Fibroblast of skin of abdomen (primary cell): ENCODE measurements at regions not wholly inside any gene's neighbourhood (a gene's known extent, or its start where the extent isn't known, plus 50 kb on each side); places are given as distances from the start of the nearest gene placed in this dataset.
"Not testable (repeated sequence)": the region's sequence is repeated elsewhere in the genome, so short reads cannot be mapped to it uniquely, and the experiment has no call there.

Experiments used
- DNase-seq: peaks from one replicate; pipeline ENCODE4 v3.0.0-alpha.2; 2013

GRCh38 chr1:91148641-91149069 is 126.8 kb upstream of the ZNF644 start:
- no peak for DNase-seq

DNA sequence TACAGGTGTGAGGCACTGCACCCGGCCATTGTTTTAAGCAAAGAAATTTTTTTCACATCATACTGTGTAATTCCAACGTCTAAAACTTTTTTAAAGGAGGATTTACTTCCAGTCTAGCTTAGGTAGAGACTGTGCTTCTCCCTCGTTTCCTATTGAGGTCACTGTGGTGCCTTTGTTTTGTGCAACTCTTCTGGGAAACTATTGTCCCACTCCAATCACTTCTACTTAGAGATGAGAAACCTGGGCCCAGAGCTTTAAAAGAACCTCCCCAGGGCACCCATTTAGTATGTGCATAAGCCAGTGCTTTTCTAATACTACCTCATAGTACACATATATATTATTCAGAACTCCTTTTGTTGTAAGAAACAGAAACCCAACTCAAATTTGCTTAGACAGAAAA is 120.0 kb upstream of the ZNF644 start:
- no peak for DNase-seq

DNA sequence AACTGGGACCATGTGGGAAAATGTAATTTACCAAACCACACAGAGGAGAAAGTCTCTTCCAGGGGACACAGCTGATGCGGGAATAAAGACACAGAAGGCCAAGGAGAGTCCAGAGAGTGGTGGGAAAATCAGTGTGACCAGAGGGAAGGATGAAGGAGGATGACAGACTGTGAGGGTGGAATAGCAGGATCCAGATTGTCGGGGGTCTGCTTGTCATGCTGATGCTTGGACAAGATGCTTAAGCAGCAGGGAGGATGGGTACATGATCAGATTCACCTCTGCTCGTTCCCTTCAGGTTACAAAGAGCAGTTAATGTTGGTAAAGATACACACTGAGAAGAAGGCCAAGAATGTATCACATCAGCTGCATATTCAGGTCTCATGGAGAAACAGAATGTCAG is 117.1 kb upstream of the ZNF644 start:
- DNase-seq, result no peak

- DNase-seq, result no peak
Measured at GRCh38 chr1:91137173-91137852, 115.5 kb upstream of the ZNF644 start.

DNA sequence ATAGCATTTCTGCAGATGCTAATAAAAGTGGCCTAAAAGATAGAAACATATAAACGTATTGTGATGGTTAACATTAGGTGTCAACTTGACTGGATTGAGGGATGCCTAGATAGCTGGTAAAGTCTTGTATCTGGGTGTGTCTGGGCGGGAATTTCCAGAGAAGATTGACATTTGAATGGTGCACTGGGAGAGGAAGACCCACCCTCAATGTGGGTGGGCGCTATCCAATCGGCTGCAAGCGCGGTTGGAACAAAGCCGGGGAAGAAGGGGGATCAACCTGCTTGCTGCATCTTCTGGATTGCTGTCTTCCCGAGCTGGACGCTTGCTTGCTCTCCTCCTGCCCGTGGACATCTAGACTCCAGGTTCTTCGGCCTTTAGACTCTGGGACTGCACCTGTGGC is 114.0 kb upstream of the ZNF644 start:
- no peak for DNase-seq

DNA sequence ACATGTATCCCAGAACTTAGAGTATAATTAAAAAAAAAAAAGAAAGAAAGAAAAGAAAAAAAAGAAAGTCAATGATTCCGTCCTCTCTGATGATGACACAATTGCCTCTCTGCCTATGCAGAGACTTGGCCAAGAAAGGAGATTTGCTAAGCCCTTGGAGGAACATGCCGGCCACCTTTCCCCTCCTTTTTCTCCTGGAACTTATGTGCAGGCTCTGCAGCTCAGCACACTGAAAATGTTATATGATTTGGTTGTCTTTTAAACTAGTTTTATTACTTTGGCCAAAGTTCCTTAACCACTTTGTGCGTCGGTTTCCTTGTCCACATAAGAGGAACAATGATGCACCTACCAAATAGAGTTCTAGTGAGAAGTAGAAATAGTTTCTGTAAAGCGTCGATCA is 111.4 kb upstream of the ZNF644 start:
- no peak for DNase-seq

DNA sequence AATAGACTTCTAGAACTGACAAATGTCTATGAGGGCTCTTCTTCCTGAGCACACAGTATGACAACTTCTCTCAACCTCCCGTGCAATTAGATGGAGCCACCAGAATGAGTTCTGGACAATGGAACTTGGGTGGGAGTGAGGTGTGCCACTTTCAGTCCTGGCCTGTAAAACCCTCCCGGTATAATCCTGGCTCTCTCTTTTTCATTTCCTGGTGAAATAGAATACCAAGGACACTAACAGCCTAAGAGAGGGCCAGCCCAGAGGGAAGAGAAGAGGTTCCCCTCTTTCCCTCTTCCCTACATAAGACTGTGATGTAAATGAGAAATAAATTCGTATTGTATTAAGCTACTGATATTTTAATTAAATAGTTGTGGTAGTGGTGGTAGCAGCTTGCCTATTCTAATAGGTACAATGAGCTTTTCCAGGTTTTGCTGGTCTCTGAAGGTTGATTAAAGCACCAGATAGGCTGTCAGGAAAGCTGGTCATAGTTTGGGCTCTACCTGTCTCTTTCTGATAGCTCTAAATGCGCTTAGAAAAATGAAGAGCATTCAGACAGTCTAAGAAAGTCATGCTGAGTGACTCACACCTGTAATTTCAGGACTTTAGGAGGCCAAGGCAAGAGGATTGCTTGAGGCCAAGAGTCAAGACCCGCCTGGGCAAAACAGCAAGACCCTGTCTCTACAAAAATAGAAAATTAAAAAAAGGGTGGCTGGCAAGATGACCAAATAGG is 108.6 kb upstream of the ZNF644 start:
- no peak for DNase-seq

DNA sequence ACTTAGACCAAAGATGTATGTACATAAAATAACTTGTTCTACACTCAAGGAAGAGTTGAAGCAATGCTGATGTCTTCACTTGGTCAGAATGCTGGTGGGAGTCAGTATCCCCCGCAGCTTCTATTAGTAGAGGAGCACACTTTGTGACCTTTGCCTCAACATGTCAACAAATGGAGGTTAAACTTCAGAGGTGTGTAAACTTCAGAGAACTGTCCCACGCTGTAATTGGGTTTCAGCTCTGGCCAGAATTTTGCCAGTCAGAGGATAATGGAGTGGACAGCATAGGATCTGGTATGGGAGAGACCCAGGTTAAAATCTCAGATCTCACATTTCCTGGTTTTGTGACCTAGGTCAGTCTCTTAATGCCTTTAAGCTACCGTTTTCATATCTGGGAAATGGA is 107.6 kb upstream of the ZNF644 start:
- DNase-seq, result no peak

DNA sequence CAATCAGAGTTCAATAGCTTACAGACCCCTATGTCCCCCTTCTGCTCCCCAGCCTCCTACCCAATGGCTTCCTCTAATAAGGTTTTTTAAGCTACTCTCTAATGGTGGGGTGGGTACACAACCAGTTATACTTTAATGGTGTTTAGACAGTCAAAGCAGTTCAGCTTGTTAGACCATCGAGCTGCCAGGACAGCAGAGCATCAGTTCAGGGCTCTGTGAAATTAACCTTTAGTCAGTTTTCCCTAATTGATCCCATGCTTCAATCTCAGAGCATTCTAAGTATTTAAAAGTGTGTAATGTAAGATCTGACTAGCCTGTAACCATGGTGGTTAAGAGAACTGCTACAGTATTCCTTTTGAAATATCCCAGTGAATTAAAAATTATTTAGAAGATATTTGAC is 107.2 kb upstream of the ZNF644 start:
- no peak for DNase-seq

GRCh38 chr1:91124989-91125417 is 103.2 kb upstream of the ZNF644 start:
- no peak for DNase-seq

DNA sequence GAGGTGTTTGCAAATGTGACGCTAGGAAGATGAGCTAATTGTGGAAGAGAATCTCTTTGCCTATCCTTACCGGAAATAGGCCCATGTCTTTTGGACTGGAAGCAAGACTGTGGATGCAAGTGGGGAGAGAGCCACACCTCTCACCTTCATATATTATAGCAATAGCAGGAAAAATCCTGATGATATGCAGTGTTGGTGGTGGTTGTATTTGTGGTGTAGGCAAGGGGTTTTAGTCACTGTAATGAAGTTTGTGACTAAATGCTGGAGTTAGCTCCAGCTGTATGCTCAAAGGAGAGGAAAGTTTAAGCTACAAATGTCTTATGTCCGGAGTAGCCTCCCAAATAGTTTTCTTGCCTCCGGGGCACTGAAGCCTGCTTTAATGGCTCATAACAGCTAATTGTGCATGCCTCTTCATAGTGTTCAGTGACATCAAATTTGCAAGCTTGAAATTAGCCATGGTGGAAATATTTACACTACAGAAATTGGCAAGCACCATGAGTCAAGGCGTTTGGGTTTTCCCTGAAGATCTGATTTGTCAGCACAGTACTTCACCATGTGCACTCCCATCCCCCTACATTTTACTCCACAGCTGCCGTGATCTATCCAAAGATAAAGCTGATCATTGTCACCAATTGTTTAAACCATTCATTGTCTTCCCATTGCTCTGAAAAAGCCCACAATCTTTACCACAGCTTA is 102.6 kb upstream of the ZNF644 start:
- DNase-seq, result no peak

- DNase-seq, result no peak
Measured at GRCh38 chr1:91123773-91124172, 101.9 kb upstream of the ZNF644 start.

- DNase-seq, result no peak
Measured at GRCh38 chr1:91123319-91123718, 101.5 kb upstream of the ZNF644 start.

DNA sequence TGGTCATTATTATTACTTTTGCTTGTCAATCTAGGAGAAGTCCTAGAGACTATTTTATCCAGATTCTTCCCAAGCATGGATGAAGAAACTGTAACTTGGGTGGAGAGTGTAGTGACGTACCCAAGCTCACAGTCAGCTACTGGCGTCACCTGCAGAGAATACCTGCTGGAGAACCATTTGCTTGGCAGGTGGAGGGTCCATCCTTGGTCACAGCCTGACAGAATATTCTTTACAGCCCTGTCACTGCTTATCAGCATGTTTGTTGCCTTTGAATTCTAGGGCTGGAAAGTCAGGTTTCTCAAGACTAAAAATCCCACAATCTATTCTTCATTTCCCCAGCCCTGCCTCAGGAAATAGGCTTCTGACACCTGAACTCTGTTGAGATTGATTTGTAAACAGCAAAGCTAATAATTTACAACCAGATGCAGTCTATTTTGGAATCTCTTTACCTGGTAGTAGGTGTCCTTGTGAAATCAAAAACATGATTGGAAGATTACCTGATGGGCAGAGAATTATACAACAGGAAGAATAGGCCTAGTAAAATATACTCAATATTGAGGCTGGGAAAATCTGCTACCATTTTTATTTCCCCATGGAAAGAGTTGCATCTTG is 100.4 kb upstream of the ZNF644 start:
- DNase-seq, result no peak

DNA sequence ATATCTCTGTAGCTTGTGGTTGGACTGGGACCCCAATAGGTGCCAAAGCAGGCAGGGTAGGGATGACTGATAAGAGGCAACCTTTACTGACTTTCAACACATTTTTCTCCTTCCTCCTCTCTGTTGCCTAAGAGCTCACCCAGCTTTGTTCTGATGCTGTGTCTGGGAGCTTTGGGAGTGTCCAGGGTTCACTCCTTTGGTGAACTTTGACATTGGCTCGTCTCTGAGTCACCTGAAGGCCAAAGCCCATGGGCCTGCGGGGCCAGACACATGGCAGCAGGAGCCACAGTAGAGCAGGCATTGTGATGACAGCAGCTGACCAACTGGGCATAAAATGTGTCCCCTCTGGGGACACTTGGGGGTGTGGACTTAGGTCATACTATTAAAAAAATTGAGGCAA is 99.5 kb upstream of the ZNF644 start:
- no peak for DNase-seq

DNA sequence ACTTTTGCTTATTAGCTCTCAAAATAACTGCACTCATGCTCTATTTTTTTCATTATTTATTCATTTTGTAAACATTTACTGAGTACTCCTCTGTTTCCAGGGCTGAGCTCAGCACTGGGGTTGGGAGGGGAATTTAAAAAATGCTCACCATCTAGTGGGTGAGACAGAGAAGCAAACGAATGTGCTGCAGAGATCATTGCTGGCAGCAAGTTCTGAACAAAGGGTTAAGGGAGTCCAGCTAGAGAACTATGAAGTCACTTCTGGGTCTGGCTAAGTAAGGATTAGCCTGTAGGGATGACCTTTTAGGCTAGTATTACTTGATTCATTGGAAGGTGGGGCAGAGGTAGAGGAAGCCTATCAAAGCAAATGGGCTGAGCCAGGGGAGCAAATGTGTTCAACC is 99.1 kb upstream of the ZNF644 start:
- DNase-seq, result no peak

- DNase-seq, result peak; percentile 4
Measured at GRCh38 chr1:91120421-91120820, 98.6 kb upstream of the ZNF644 start.

DNA sequence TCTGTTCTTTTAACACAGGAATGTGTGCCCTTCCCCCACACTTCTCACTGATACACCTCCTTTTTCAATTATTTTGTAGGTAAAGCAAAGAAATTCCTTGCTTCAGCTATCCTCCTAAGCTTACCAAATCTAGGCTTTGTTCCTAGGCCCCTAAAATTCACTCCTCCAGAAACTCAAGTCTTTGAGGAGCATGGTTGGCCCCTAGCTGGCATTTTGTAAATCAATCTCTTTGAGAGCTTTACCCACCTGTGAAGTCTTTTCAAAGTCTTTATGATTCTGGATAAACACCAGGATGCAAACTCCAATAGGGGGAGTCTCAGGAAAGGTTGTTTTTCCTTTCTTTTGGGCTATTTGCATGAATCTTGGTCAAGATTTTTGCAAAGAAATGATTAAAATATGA is 82.9 kb upstream of the ZNF644 start:
- DNase-seq, result no peak

DNA sequence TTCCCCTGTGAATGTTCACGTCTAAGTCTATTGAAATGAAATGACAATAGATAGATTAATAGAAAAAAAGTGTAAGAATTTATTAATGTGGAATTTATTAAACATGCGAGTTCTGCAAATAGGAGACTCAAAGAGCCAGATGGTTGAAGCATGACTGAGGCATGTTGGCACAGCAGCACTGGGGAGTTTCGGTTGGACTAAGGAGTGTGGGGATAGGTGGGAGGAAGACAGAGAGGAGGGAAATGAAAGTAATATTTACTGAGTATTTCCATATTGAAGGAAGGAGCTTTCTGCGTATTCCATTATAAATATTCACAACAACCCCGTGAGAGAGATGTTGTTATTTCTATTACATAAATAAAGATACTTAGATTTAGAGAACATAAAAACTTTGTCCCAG is 79.5 kb upstream of the ZNF644 start:
- no peak for DNase-seq

DNA sequence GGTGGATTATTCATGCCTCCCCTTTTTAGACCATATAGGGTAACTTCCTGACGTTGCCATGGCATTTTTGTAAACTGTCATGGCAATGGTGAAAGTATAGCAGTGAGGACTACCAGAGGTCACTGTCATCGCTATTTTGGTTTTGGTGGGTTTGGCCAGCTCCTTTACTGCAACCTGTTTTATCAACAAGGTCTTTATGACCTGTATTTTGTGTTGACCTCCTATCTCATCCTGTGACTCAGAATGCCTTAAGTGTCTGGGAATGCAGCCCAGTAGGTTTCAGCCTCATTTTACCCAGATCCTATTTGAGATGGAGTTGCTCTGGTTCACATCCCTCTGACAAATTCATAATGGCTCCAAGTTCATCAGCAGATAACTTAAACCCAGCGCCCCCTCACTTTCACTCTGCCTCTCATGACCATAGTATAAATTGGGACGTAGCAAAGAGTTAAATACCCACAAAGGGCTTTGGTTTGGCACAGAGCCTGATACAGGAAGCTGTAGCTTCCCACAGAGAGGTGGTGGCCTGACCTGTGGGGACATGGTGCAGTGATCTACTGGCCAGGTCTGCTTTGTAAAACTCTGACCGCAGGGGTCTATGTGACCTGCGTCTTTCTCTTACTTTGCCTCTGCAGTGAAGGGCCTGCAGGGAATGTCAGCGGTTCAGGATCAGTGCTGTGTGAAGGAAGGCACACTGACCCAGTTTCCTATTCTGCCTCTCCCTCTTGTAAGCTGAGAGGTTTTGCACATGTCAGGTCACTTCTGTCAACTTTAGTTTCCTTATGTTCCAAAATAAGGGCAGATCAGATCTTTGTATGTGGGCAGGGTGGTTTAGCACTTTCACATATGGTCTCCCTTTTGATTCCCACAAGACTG is 78.1 kb upstream of the ZNF644 start:
- DNase-seq, result no peak

DNA sequence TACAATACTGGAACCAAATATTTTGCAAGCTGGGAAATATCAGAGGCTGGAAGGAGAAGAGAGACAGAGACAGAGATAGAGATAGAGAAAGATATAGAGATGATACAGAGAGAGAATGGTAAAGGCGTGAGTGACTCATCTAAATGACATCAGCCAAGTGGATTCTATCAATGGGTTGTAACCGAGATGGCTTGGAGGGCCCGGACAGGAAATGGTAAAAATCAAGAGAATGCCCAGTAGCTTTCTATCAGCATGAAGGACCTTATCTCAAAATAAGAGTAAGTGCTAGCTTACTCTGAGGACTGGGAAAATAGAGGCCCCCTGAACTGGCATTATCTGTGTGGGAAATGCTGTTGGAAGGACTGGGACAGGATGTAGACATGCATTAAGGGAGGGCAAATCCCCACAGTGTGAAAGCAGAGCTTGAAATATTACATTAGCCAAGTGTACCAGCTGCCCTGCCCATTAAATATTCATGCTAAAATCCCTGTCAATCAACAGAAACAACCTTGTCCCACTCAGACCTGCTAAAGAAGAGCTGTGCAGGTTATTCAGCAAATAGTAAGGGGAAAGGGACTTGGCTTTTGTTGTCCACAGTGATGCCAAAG is 76.6 kb upstream of the ZNF644 start:
- DNase-seq, result no peak

- DNase-seq, result not testable (repeated sequence)
Measured at GRCh38 chr1:91095321-91095720, 73.5 kb upstream of the ZNF644 start.
